AG04449 (cell line): ENCODE measurements at regions not wholly inside any gene's neighbourhood (a gene's known extent, or its start where the extent isn't known, plus 50 kb on each side); places are given as distances from the start of the nearest gene placed in this dataset.

Experiments
- CTCF ChIA-PET: fragments of 350-600 bp; formaldehyde crosslinking; extraction: SDS; loops from one replicate; lab custom pipeline; 2021; ENCODE audit warnings: antibody characterized with exemption; lab: Yijun Ruan, JAX
- POLR2A ChIA-PET: fragments of 400-600, 350-600 bp; formaldehyde crosslinking; extraction: SDS; loops from one replicate; lab custom pipeline; 2020; ENCODE audit warnings: antibody characterized with exemption, inconsistent platforms; lab: Yijun Ruan, JAX
- DNase-seq: peaks from one replicate; pipeline ENCODE4 v3.0.0-alpha.2; 2010; ENCODE audit warnings: low read depth, low spot score
- H3K4me3 ChIP-seq: 2 replicates; pipeline ENCODE4 v1.5.1; 2011; ENCODE audit warnings: low read depth, mild to moderate bottlenecking, control low read depth, low read length
- CTCF ChIP-seq: IDR thresholded peaks from one replicate; pipeline ENCODE4 v1.5.1; 2011; ENCODE audit warnings: mild to moderate bottlenecking, moderate library complexity, low read length, control low read depth, inconsistent platforms; ENCODE audit not compliant: insufficient read depth; ENCODE audit errors: missing control alignments

GRCh38 chr6:15046751-15047150 lies 199.1 kb upstream of the JARID2 start:
- ChIA-PET POLR2A (no interaction called here), CTCF (no interaction called here)
- TF ChIP-seq CTCF = no peak
- DNase-seq = no peak
- no peak overlapping the region for H3K4me3 ChIP-seq

GRCh38 chr6:15048367-15048766 lies 197.5 kb upstream of the JARID2 start:
- ChIA-PET CTCF (no interaction called here), POLR2A (no interaction called here)
- no peak overlapping the region for H3K4me3 ChIP-seq
- no peak for DNase-seq
- TF ChIP-seq CTCF = no peak

GRCh38 chr6:15058200-15059061 lies 187.4 kb upstream of the JARID2 start:
- H3K4me3 ChIP-seq = no peak overlapping the region
- DNase-seq = no peak
- CTCF ChIA-PET = no interaction called here
- POLR2A ChIA-PET = no interaction called here
- TF ChIP-seq CTCF = no peak

GRCh38 chr6:15061180-15061641 lies 184.7 kb upstream of the JARID2 start:
- H3K4me3 ChIP-seq = no peak overlapping the region
- POLR2A ChIA-PET = interaction anchor here (0.6 kb wide), 1 partner anchor 201 kb away, joined by 5 read pairs; no protein-coding TSS in a partner anchor
- TF ChIP-seq CTCF = no peak
- DNase-seq = no peak
- CTCF ChIA-PET = no interaction called here

GRCh38 chr6:15061908-15062515 lies 183.9 kb upstream of the JARID2 start:
- POLR2A ChIA-PET = no interaction called here
- TF ChIP-seq CTCF = no peak
- CTCF ChIA-PET = no interaction called here
- DNase-seq = no peak
- H3K4me3 ChIP-seq = no peak overlapping the region
